ENCODE measurements at regions not wholly inside any gene's neighbourhood (a gene's known extent, or its start where the extent isn't known, plus 50 kb on each side); places are given as distances from the start of the nearest gene placed in this dataset.

DNA sequence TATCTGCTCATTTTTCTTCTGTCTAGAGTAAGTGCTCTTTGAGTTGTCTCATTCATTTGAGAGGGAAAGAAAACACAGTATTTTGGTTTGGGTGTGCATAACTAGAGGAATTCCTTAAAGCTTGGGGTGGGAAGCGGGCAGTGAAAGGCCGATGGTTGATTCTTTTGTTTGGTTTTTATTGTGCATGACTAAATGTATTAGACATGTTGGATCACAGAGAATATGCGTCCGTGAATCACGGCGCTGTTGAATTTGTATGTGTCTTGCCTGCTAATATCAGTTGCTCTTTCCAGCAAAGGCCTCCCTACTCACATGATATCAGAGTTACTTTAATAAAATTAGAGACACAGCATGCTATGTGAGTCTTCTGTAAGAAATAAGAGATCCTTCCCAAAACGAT is 180.0 kb downstream of the CHD9NB start:
- no peak for DNase-seq

GRCh38 chr16:52871481-52871880 is 181.2 kb downstream of the CHD9NB start:
- no peak for DNase-seq

GRCh38 chr16:52869243-52869642 is 183.5 kb downstream of the CHD9NB start:
- DNase-seq: no peak

DNA sequence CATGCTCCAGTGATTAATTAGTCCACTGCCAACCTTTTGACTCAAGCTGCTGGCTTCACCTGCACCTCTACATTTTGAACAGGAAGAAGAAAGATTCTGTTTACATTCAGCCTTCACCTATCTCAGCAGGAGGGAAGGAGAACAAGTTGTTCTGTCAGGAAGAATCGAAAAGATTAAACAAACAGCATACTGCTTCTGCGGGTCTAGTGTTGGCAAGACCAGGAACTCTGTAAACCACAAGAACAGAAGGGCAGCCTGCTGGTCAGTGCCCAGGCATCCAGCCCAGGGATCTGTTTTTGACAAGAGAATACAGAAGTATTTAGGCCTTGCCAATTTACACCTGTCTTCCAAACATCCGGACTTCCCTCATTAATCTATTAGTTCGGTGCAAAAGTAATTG is 189.7 kb downstream of the CHD9NB start:
- no peak for DNase-seq

DNA sequence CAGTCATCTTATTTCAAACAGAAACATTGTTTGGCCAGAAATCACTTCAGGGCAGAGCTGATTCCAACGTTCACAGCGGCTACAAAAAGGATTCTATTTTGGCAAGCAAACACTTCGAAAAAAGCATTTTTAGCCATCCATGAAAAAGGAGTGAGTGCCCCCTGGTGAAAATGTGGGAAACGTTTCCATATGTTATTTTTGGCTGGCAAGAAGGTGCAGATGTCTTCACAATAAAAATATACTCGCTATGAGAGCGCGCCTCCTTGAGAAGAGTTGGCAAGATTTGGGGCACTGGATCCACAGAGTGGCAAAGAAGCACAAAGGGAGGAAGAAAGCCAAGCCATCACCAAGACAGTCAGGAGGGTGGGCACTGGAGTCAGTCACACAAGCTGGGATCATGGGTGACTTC is 191.1 kb downstream of the CHD9NB start:
- no peak for DNase-seq

- DNase-seq: no peak
Measured at GRCh38 chr16:52855463-52855862, 197.2 kb downstream of the CHD9NB start.

- no peak for DNase-seq
Measured at GRCh38 chr16:52852978-52853377, 199.7 kb downstream of the CHD9NB start.

DNA sequence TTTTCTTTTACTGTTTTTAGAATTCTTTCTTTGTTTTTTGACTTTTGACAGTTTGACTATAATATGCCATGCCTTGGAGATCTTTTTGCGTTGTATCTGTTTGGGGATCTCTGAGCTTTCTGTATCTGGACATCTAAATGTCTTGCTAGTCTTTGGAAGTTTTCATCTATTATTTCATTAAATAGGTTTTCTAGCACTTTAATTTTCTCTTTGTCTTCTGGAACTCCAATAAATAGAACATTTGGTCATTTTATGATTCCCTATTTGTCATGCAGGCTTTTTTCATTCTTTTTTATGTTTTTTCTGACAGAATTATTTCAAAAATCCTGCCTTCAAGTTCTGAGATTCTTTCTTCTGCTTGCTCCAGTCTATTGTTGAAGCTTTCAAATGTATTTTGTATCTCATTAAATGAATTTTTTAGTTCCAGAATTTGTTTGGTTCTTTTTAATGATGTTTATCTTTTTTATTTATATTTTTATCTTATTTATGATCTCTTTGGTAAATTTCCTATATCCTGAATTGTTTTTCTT is 201.4 kb downstream of the CHD9NB start:
- DNase-seq: no peak

DNA sequence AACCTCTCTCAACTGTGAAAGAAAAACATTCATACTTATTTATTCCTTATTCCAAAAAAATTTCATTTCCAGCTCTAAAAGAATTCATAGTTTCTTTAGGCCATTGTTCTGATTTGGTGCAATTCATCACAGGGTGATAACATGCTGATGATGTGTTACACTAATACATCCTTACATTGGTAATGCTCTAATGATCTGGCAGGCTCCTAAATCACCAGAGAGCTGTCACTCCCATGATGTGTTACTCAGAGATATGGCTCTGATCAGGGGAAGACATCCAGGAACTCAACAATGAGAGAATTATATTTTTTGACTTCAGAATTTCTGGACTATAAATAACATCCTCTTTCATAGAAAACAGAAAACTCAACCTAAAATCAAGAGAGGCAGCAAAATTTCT is 209.3 kb downstream of the CHD9NB start:
- DNase-seq: no peak

DNA sequence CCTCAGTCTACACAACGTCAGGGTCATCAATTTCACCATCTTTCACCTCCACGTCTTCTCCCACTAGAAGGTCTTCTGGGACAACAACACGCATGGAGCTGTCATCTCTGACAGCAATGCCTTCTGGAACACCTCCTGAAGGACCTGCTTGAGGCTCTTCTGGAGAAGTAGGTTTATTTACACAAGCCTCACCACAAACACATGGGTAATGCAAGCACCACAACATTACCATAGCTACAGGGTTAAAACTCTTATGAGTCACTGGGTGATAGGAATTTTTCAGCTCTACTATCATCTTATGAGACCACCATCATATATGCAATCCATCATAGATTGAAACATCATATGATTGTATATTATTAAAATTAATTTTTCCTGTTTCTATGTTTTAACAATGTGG is 215.4 kb downstream of the CHD9NB start:
- no peak for DNase-seq

DNA sequence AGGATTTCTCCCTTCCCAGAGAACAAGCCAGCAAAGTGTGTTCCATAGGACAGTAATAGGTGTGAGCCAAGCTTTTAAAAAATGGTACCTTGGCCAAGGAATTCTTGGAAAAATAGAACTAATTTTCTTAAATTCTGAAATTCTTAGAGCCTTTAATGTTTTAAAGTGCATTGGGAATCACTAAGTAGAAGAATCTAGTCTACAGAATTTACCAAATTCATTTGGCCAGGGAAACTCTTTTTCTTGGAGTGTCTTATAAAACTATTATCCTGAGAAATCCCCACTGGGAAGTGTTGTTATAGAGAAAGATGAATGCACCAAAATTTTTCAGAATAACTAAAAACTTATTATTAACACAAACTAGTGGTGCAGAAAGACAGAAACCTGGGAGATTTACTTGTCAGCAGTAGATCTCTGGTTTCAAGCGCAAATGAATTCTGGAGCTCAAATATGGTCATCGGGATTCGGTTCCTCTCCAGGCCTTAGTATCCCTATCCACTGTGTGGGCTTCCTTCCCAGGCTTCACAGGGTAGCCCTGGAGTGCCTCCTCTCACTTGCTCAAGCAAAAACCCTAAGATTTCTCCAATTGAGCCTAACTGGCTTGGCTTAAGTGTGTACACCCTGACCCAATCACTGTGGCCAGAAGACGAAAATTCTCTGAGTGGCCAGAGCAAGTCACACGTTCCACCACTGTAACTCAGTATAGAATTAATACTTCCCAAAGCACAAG is 217.8 kb downstream of the CHD9NB start:
- no peak for DNase-seq

- DNase-seq: no peak
Measured at GRCh38 chr16:52832771-52833170, 219.9 kb downstream of the CHD9NB start.

DNA sequence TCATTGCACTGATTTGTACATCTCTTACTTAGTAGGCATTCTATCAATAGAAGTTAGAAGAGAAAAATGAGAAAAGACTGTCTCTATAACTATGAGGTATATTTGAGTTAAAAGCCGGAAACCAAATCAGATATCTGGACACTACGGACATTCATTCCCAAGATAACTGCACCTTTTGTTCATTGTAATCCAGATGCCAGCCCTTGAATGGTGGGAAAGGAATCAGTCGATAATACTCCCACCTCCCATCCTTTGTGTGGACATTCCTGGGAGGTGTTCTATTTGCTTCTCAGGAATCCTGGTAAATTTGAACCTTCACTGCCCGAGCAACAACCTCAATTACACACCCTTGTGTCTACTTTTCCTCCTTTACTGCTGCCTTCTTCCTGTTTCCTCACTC is 225.2 kb downstream of the CHD9NB start:
- DNase-seq: no peak

GRCh38 chr16:52825892-52826291 is 226.8 kb downstream of the CHD9NB start:
- DNase-seq: no peak

DNA sequence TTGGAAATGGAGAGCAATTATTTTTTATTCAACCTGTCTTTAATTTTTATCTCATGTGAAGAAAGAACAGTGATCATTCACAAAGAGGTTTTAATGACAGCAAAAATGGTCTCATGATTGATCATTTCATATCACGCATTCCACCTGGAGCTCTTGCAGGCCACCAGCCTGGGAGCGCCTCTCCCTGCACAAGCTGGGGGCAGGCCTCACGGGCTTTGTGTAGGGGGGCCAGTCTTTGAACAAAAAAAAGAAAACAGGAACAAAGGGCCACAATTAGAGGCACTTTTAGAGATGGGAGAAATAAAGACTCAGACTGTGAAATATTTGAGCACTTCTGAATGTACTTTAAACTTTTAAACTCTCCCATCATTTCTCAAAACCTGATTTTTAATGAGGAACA is 232.9 kb downstream of the CHD9NB start:
- DNase-seq: no peak

GRCh38 chr16:52819405-52819804 is 233.3 kb downstream of the CHD9NB start:
- DNase-seq: no peak

GRCh38 chr16:52817696-52818095 is 235.0 kb downstream of the CHD9NB start:
- no peak for DNase-seq

- DNase-seq: no peak
Measured at GRCh38 chr16:52816993-52817392, 235.7 kb downstream of the CHD9NB start.

DNA sequence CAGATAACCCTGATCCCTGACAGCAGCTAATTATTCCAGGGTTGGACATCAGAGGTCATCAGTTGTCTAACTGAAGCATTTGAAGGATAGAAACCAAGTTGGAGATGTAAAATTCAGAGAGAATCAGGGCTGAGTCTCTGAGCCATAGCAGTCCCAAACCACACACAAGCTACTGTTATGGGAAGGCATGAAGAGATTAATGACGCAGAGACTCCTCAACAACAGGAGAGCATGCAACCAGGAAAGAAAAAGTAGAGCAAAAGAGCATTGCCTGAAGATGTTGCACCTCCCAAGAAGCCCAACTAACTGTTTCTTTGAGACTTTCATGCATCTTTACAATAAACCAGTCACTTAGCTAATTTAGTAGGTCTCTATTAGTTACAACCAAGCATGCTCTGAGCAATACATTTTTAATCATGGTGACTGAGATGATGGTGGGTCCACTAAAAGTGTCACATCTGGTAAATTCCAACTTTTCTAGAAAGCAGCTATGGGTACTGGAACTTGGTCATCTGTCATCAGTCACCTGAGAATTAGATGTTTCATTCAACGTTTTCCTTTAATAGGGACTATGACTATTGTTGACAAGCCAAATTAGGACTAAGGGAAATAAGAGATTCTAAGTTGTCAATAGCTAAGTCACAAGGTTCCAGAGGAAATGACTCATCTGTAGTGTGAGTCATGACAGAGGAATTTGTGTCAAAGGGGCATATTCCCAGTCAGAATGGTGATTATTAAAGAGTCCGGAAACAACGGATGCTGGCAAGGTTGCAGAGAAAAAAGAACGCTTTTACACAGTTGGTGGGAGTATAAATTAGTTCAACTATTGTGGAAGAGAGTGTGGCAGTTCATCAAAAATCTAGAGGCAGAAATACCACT is 239.8 kb downstream of the CHD9NB start:
- no peak for DNase-seq

DNA sequence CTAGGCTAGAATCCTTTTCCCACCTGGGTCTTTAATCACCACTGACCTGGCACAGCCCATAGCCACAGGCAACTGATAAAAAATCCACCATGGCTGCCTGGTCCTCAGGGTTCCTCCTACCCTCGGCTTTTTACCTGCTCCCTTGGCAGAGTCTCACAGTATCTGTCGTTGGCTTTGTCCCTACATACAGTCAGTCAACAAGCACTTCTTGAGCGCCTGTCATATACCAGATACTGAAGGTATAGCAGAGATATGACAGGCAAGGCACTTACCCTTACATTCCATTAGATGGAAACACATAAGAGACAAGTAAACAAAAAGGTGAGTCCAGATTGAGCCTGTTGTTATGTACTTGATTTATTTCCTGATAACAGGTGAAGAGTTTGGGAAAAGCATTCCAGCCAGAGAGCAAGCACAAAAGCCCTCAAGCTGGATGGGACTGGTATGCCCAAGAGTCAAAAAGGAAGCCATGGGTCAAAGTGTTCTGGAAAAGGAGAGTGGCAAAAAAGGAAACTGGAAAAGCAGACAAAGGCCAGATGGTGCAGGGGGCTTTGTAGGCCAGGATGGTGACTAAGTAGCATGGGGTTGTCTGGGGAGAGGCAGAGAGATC is 247.0 kb downstream of the CHD9NB start:
- DNase-seq: no peak

DNA sequence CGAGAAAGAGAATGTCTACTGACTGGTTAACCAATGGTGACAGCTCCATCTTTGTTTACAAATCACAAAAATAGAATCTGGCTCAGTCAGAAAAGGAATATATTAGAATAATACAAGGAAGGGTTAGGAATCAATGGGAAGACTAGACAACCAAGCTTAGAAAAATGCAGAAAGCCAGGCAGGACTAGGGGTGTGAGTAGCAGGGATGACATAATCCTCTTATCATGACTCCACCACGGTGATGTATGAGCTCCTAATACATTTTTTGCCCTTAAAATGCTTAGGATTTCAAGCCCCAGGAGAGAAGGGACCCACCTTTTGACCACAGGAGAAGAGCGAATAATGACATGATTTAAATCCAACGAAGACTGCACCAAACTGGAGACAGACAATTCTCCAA is 252.3 kb downstream of the CHD9NB start:
- no peak for DNase-seq

GRCh38 chr16:52799149-52799548 is 252.2 kb upstream of the TOX3 start:
- DNase-seq: no peak

GRCh38 chr16:52787709-52788108 is 240.8 kb upstream of the TOX3 start:
- DNase-seq: no peak

DNA sequence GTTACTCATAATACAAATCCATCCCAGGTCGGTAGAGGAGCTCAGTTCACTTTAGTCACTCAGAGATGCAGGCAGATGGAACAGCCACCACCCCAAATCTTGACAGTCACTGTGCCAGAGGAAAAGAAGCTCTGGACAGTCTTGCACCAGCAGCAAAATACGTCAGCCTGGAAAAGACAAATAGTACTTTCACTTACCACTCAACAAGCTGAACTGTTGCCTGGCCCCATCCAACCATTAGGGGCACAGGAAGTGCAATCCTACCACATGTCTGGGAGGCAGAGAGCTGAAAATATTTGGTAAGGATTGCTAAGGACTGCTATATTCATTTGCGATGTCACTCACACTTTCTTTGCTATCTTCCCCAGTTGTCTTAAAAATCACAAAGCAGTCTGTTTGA is 239.1 kb upstream of the TOX3 start:
- no peak for DNase-seq
